PC-9 (cell line): ENCODE measurements at regions not wholly inside any gene's neighbourhood (a gene's known extent, or its start where the extent isn't known, plus 50 kb on each side); places are given as distances from the start of the nearest gene placed in this dataset.

Experiments used
- BruUV-seq: library from RNA; stranded (reverse); fragments of 400-500 nt; replicated peaks from 2 replicates; lab custom pipeline; 2021; lab: Mats Ljungman, UMichigan
- CTCF ChIA-PET: fragments of 300-600 bp; sonication (Branson Sonifier 250); formaldehyde crosslinking; loops from one replicate; lab custom pipeline; 2022; ENCODE audit warnings: antibody characterized with exemption; lab: Charles Lee
- POLR2A ChIA-PET: fragments of 300-600 bp; sonication (Branson Sonifier 250); formaldehyde crosslinking; loops from one replicate; lab custom pipeline; 2022; ENCODE audit warnings: antibody characterized with exemption; ENCODE audit not compliant: unreplicated experiment; lab: Charles Lee
- DNase-seq, 2 experiments: peaks; one replicate each; pipeline versions ENCODE4 v3.0.0 to v3.0.0-alpha.2; 2015 to 2022; ENCODE audit warnings: mixed read lengths in 1 of 2
- H2AFZ ChIP-seq: fragments of 200-600 bp; sonication (generic); 2 replicates; pipeline ENCODE4 v1.8.1; 2017; ENCODE audit warnings: antibody characterized with exemption
- H3F3A ChIP-seq: fragments of 200-600 bp; sonication (generic); 2 replicates; pipeline ENCODE4 v1.8.1; 2017; ENCODE audit warnings: antibody characterized with exemption, mild to moderate bottlenecking, low read depth; ENCODE audit not compliant: insufficient read depth
- H3K27ac ChIP-seq: fragments of 200-600 bp; sonication (generic); 2 replicates; pipeline ENCODE4 v1.6.1; 2016; ENCODE audit warnings: mixed run types
- H3K27me3 ChIP-seq: fragments of 200-600 bp; sonication (generic); 2 replicates; pipeline ENCODE4 v1.6.1; 2016; ENCODE audit warnings: low read depth, mixed run types; ENCODE audit not compliant: insufficient read depth
- H3K36me3 ChIP-seq: fragments of 200-600 bp; sonication (generic); 2 replicates; pipeline ENCODE4 v1.6.1; 2016; ENCODE audit warnings: low read depth, mixed run types
- H3K4me1 ChIP-seq: fragments of 200-600 bp; sonication (generic); replicated peaks from 2 replicates; pipeline ENCODE4 v1.6.1; 2016; ENCODE audit warnings: mixed run types; ENCODE audit not compliant: insufficient read depth
- H3K4me2 ChIP-seq: fragments of 200-600 bp; sonication (generic); 2 replicates; pipeline ENCODE4 v1.6.1; 2017; ENCODE audit warnings: mixed run types
- H3K4me3 ChIP-seq: fragments of 200-600 bp; sonication (generic); 2 replicates; pipeline ENCODE4 v1.6.1; 2016; ENCODE audit warnings: mixed run types
- H3K79me2 ChIP-seq: fragments of 200-600 bp; sonication (generic); 2 replicates; pipeline ENCODE4 v1.6.1; 2017; ENCODE audit warnings: low read depth, mixed run types
- H3K9me2 ChIP-seq: fragments of 200-600 bp; sonication (generic); 2 replicates; pipeline ENCODE4 v1.8.1; 2017; ENCODE audit warnings: mild to moderate bottlenecking; ENCODE audit not compliant: insufficient read depth
- H3K9me3 ChIP-seq: fragments of 200-600 bp; sonication (generic); 2 replicates; pipeline ENCODE4 v1.8.1; 2016; ENCODE audit warnings: low read depth; ENCODE audit not compliant: insufficient read depth
- H4K20me1 ChIP-seq: fragments of 200-600 bp; sonication (generic); 2 replicates; pipeline ENCODE4 v1.8.1; 2017; ENCODE audit not compliant: insufficient read depth
- EZH2 ChIP-seq: fragments of 200-600 bp; sonication (generic); IDR thresholded peaks from 2 replicates; pipeline ENCODE4 v1.8.0; 2017; ENCODE audit warnings: antibody characterized with exemption, low read depth
- intact Hi-C: fragments of 100-400 bp; cut with micrococcal nuclease; formaldehyde crosslinking; loops from one replicate; pipeline ENCODE4 v1.10.0; 2022; ENCODE audit not compliant: unreplicated experiment
- TF ChIP-seq, protein P1 (sequence below): fragments of 200-600 bp; sonication (generic); conservative IDR thresholded peaks from 2 replicates; pipeline ENCODE4 v1.6.1; 2017; ENCODE audit warnings: mixed run types, antibody characterized with exemption, mild to moderate bottlenecking, moderate library complexity

GRCh38 chr19:30910485-30911240, 438.6 kb downstream of the TSHZ3 start:
- Histone ChIP-seq H3K4me1 (no peaks in the 10 kb centered on the region), H3K9me2 (no peaks in the 10 kb centered on the region), H3K36me3 (no peaks in the 10 kb centered on the region), H3F3A (no peaks in the 10 kb centered on the region), H4K20me1 (no peaks in the 10 kb centered on the region), H3K4me3 (no peak overlapping the region), H2AFZ (no peak overlapping the region), H3K4me2 (no peak overlapping the region), H3K9me3 (no peaks in the 10 kb centered on the region), H3K27ac (no peak overlapping the region), H3K79me2 (no peaks in the 10 kb centered on the region), H3K27me3 (peaks cover 83% of the 10 kb centered on the region)
- POLR2A ChIA-PET = no interaction called here
- no peak for DNase-seq
- TF ChIP-seq, protein P1, sequence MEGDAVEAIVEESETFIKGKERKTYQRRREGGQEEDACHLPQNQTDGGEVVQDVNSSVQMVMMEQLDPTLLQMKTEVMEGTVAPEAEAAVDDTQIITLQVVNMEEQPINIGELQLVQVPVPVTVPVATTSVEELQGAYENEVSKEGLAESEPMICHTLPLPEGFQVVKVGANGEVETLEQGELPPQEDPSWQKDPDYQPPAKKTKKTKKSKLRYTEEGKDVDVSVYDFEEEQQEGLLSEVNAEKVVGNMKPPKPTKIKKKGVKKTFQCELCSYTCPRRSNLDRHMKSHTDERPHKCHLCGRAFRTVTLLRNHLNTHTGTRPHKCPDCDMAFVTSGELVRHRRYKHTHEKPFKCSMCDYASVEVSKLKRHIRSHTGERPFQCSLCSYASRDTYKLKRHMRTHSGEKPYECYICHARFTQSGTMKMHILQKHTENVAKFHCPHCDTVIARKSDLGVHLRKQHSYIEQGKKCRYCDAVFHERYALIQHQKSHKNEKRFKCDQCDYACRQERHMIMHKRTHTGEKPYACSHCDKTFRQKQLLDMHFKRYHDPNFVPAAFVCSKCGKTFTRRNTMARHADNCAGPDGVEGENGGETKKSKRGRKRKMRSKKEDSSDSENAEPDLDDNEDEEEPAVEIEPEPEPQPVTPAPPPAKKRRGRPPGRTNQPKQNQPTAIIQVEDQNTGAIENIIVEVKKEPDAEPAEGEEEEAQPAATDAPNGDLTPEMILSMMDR = no peak
- no peak for TF ChIP-seq EZH2
- no TSS peak for BruUV-seq
- CTCF ChIA-PET = no interaction called here
- intact Hi-C loops = no loop called here

GRCh38 chr19:30909216-30909615, 440.0 kb downstream of the TSHZ3 start:
- CTCF ChIA-PET = no interaction called here
- DNase-seq = no peak
- TF ChIP-seq, protein P1 = no peak
- TF ChIP-seq EZH2 = no peak
- peaks cover 71% of the 10 kb centered on the region for H3K27me3 ChIP-seq
- no peak overlapping the region for H3K27ac ChIP-seq
- no peaks in the 10 kb centered on the region for H3K9me2 ChIP-seq
- POLR2A ChIA-PET = no interaction called here
- intact Hi-C loops = no loop called here
- H3F3A ChIP-seq = no peaks in the 10 kb centered on the region
- no peaks in the 10 kb centered on the region for H3K4me1 ChIP-seq
- H2AFZ ChIP-seq = no peak overlapping the region
- H4K20me1 ChIP-seq = no peaks in the 10 kb centered on the region
- BruUV-seq = no TSS peak
- no peak overlapping the region for H3K4me2 ChIP-seq
- H3K9me3 ChIP-seq = no peaks in the 10 kb centered on the region
- no peaks in the 10 kb centered on the region for H3K79me2 ChIP-seq
- no peak overlapping the region for H3K4me3 ChIP-seq
- H3K36me3 ChIP-seq = no peaks in the 10 kb centered on the region

- ChIA-PET POLR2A (no interaction called here), CTCF (no interaction called here)
- no peaks in the 10 kb centered on the region for H3K9me2 ChIP-seq
- H3K4me3 ChIP-seq = no peak overlapping the region
- no peaks in the 10 kb centered on the region for H3F3A ChIP-seq
- no peaks in the 10 kb centered on the region for H3K36me3 ChIP-seq
- H3K4me2 ChIP-seq = no peak overlapping the region
- H3K9me3 ChIP-seq = no peaks in the 10 kb centered on the region
- no peaks in the 10 kb centered on the region for H3K4me1 ChIP-seq
- H4K20me1 ChIP-seq = no peaks in the 10 kb centered on the region
- no peaks in the 10 kb centered on the region for H3K79me2 ChIP-seq
- BruUV-seq = no TSS peak
- DNase-seq = no peak
- TF ChIP-seq, protein P1 = no peak
- no peak for TF ChIP-seq EZH2
- intact Hi-C loops = no loop called here
- no peak overlapping the region for H2AFZ ChIP-seq
- H3K27ac ChIP-seq = no peak overlapping the region
- peaks cover 62% of the 10 kb centered on the region for H3K27me3 ChIP-seq
Measured at GRCh38 chr19:30908262-30908771, 440.9 kb downstream of the TSHZ3 start.
